NCI-H1092 treated with DMSO at 0.1 percent for 48 hours (cell line): ENCODE measurements at regions not wholly inside any gene's neighbourhood (a gene's known extent, or its start where the extent isn't known, plus 50 kb on each side); places are given as distances from the start of the nearest gene placed in this dataset.

Experiments
- DNase-seq: peaks from one replicate; lab custom pipeline; 2025; lab: John Stamatoyannopoulos, UW

DNA sequence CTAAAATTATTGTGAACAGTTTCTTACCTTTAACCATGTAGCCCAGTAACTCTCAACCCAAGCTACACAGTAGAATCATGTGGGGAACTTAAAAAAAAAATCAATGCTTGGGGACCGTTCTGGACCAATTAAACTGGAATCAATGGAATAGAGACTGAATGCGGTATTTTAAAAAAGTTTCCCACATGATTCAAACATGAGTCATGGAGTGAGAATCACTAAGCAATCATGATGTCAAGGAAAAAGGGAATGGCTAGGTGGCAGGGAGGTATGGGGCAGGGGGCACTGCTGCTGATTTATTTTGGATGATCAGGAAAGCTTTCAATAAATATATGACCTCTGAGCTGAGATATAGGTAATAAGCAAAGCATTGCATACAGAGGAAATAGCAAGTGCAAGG is 250.5 kb upstream of the RORA start:
- no peak for DNase-seq

DNA sequence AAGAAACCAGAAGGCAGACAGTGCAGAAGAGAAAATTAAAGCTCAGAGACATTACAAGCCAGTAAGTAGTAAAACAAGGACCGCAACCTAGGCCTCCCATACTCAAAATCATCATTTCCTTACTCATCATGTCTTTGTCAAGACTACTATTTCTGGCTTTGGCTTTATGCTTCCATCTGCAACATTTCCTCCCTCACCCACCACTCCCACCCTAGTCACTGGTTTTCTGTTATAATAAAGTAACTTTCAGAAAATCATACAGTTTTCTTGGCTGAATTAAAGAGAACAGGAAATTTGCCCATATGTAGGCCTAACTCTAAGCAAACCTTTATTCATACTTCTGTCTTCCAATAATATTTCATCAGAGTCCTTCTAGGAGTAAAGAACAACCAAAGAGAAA is 247.6 kb upstream of the RORA start:
- no peak for DNase-seq

GRCh38 chr15:61474796-61475195 is 245.7 kb upstream of the RORA start:
- DNase-seq: no peak

- DNase-seq: no peak
These were observed 238.7 kb upstream of the RORA start for GRCh38 chr15:61467823-61468222.

DNA sequence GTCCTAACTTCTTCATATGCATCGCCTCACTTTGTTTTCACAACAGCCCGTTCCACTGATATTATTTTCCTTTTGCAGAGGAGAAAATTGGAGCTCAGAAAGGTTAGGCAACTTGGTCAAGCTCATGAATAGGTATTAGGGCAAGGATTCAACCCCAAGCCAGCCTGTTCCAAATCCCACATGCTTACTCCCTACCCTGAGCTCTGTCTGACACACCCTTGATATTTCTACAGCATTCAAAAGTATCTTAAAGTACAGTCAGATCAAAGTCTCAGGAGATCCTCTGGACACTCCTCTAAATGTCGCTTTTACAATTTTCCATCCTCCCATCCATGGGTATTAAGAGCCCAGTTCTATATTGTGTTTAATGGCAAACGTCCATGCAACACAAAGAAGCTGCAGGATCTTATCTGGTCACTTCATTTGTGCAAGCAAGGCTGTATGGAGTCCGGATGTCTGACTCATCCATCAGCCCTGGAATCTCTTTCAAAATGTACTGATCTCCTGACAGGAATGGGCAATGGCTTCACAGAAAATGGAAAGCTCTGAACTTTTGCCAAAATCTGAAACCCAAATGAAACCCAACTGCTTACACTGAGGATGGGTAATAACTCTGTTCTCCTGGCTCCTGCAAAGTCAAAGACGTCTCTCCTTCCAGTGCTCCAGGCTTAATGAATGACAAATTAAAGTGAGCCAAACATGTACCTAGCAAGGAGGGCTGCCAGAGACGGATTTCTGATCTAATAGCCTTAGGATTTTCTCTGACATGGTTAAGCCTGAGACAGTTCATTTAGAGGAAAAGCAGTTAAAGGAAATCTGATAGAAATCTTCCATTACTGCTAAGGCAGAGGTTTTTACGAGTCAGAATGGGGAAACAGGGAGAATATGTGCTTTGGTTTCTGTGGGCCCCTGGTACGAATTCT is 230.9 kb upstream of the RORA start:
- DNase-seq: no peak

DNA sequence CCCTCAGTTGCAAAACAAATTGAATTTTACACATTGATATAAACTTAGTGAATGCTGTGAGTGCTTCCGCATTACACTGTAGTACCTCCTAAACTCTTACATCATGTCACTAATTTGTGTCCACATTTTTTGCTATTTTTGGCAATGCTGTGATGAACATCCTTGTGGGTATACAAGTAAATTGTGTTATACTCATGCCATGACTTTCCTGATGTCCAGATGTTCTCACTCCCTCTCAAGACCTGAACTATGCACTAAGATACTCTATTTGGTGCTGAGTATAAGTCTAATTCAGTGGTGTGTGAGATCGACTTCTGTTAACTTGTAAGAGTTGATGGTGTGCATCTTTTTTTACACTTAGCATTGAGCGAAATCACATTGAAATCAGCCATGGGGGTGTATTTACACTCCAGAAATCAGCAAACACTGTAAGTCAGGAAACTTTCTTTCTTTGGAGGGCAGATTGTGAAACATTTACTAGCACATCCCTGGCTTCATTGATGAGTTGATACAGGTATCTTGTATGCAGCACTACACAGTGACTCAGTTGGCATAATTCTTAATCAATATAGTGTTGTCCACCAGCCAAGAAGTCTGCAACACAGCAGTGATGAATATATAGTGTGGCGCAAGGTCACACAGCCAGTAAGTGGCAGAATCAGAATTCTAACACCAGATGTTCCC is 228.1 kb upstream of the RORA start:
- DNase-seq: no peak

GRCh38 chr15:61449186-61449702 is 220.1 kb upstream of the RORA start:
- DNase-seq: no peak

GRCh38 chr15:61447981-61448380 is 218.9 kb upstream of the RORA start:
- no peak for DNase-seq

DNA sequence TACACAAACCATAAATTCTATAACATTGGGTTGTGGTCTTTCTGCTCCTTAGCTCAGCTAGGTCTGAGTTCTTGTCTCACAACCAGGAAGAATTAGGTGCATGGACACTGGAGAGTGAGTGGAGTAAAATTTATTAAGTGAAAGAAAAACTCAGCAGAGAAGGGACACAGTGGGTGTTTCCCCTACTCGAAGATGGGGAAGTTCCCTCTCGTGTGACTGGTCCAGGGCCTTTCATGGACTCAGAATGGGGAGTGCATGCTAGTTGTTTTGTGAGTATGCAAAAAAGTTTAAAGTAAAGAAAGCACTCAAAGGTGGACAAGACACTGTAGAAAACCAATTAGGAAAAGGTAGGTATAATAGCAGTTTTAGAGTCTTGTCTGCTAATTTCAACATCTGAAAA is 215.5 kb upstream of the RORA start:
- no peak for DNase-seq

DNA sequence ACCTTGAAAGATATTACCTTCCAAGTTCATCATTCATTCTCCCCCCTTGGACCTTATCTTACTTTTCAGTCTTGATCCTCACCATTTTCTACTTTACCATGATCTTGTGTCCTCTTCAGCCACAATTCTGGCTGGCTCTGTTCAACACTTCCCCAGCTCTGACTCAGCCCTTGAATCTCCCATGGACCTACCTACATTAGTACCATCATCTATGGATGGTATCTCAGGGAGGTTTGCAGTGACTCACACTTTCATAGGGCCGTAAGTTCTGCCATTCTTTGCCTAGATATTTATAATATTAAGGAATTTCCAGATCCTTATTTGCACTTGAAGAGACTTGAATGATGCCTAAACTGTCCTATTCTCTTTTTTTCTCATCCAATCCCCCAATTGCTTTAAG is 213.7 kb upstream of the RORA start:
- DNase-seq: no peak

DNA sequence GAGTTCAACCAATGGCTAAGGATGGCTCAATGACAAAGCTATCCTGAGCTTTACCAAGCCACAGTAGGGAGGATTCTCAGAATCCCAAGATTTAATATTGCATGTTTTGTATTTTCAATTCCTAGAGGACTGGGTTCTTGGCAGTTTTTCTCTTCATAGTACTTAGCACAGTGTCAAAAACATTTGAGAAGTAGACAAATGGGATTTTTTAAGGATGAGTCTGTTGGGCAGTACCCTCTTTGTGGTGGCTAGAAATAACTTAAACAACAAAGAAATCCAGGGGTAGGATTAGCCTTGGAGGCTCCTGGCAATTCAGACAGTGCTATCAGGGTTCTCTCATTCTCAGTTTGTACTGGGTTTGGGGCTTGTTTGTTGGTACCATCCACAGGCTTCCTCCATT is 212.8 kb upstream of the RORA start:
- no peak for DNase-seq

GRCh38 chr15:61426466-61426865 is 197.4 kb upstream of the RORA start:
- DNase-seq: no peak

GRCh38 chr15:61425934-61426333 is 196.8 kb upstream of the RORA start:
- DNase-seq: no peak

- no peak for DNase-seq
These were observed 193.7 kb upstream of the RORA start for GRCh38 chr15:61422773-61423172.

DNA sequence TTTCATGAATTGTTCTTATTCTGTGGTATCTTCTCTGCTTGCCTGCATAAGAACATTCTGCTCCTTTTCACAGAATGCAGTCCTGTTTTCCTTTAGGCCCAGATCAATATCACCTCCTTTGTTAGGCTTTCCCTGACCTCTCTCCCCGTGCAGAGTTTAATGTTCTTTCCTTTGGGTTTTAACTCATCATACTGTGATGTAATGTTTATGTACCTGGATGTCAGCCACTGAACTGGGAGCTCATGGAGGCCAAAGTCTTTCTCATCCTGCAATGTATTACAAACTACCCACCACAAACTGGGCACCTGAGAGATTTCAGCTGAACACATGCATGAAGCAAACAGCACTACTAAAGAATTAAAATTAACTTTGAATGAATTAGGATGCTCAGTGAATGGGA is 192.8 kb upstream of the RORA start:
- DNase-seq: no peak

DNA sequence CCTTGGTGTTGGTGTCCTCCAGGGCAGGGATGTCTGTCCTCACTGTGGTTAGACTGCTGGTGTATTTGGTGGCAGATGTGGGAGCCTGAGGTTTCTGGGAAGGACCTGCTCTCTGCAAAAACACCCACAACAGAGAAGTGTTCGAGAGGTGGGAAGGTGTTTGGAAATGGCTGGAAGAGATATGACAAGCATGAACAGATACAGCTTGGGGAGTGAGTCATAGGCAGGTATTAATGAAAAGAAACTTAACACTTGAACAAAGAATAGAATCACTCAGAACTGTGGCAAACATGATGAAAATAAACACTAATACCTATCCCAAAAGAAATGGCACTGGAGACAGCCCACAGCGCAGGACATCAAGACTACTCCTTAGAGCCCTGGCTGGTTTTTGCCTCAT is 192.4 kb upstream of the RORA start:
- no peak for DNase-seq

- no peak for DNase-seq
These were observed 191.4 kb upstream of the RORA start for GRCh38 chr15:61420546-61420945.

DNA sequence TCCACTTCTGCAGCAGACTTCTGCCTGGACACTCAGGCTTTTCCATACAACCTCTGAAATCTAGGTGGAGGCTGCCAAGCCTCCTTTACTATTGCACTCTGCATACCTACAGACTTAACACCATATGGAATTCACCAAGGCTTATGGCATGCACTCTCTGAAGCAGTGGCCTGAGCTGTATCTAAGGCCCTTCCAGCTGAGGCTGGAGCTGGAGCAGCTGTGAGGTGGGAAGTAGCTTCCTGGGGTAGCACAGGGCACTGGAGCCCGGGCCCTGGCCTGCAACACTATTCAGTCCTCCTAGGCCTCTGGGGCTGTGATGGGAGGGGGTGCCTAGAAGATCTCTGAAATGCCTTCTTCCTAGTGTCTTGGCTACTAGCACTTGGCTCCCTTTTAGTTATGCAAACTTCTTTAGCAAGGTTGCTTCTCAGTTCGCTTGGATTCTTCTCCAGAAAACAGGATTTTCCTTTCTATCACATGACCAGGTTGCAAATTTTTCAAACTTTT is 186.6 kb upstream of the RORA start:
- no peak for DNase-seq

GRCh38 chr15:61411902-61412510 is 182.9 kb upstream of the RORA start:
- DNase-seq: no peak

- DNase-seq: no peak
These were observed 181.6 kb upstream of the RORA start for GRCh38 chr15:61410662-61411061.

DNA sequence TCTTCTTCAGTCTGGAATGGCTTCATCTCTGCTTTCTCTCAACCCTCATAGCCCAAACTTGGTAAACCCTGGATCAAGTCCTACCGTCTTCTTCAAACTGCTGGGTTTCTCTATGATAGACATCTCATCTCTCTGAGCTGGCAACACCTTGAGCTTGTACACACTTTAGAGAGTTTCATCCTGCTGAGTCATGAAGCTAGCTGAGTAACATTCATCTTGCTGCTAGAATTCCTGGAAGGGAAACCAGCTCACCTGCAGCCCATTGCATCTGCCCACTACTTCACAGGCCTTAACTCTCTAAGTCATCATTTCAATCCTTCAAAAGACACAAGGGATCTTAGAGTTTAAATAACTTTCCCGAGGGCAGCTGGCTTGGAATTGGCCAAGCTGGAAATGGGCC is 175.5 kb upstream of the RORA start:
- no peak for DNase-seq

- no peak for DNase-seq
These were observed 174.8 kb upstream of the RORA start for GRCh38 chr15:61403884-61404283.
